ENCODE measurements at regions not wholly inside any gene's neighbourhood (a gene's known extent, or its start where the extent isn't known, plus 50 kb on each side); places are given as distances from the start of the nearest gene placed in this dataset.

GRCh38 chr15:69973880-69974279 is 123.8 kb downstream of the TLE3 start:
- Mint-ChIP-seq H3K4me3 (no peak overlapping the region), H3K9me3 (no peaks in the 10 kb centered on the region), H3K27me3 (peaks cover 16% of the 10 kb centered on the region), H3K27ac (no peak overlapping the region), H3K4me1 (ENCODE audit: low read depth) (no peaks in the 10 kb centered on the region), H3K36me3 (ENCODE audit: low read depth) (no peaks in the 10 kb centered on the region)
- intact Hi-C loops (cut with micrococcal nuclease): no loop called here

- Mint-ChIP-seq H3K4me3 (no peak overlapping the region), H3K27me3 (peaks cover 16% of the 10 kb centered on the region)
- intact Hi-C loops (cut with micrococcal nuclease): no loop called here
Measured at GRCh38 chr15:69974321-69974720, 123.4 kb downstream of the TLE3 start.

GRCh38 chr15:69976366-69976994 is 121.2 kb downstream of the TLE3 start:
- intact Hi-C loops (cut with micrococcal nuclease): no loop called here
- Mint-ChIP-seq H3K27me3 (peaks cover 16% of the 10 kb centered on the region), H3K4me3 (no peak overlapping the region), H3K9me3 (no peaks in the 10 kb centered on the region), H3K27ac (no peak overlapping the region), H3K4me1 (ENCODE audit: low read depth) (peaks cover 5% of the 10 kb centered on the region), H3K36me3 (ENCODE audit: low read depth) (no peaks in the 10 kb centered on the region)

More at GRCh38 chr15:69974321-69974720, 123.4 kb downstream of the TLE3 start:
- no peak overlapping the region for H3K27ac Mint-ChIP-seq
- H3K36me3 Mint-ChIP-seq (ENCODE audit: low read depth): no peaks in the 10 kb centered on the region
- H3K9me3 Mint-ChIP-seq: no peaks in the 10 kb centered on the region
- H3K4me1 Mint-ChIP-seq (ENCODE audit: low read depth): peaks cover 4% of the 10 kb centered on the region

- Mint-ChIP-seq H3K27ac (no peak overlapping the region), H3K27me3 (peaks cover 22% of the 10 kb centered on the region), H3K4me3 (no peak overlapping the region), H3K36me3 (ENCODE audit: low read depth) (no peaks in the 10 kb centered on the region), H3K9me3 (no peaks in the 10 kb centered on the region), H3K4me1 (ENCODE audit: low read depth) (peaks cover 5% of the 10 kb centered on the region)
- intact Hi-C loops (cut with micrococcal nuclease): no loop called here
Measured at GRCh38 chr15:69978603-69979002, 119.1 kb downstream of the TLE3 start.

GRCh38 chr15:69979262-69979661 is 118.5 kb downstream of the TLE3 start:
- Mint-ChIP-seq H3K27ac (no peak overlapping the region), H3K4me1 (ENCODE audit: low read depth) (peaks cover 5% of the 10 kb centered on the region), H3K27me3 (peaks cover 19% of the 10 kb centered on the region), H3K36me3 (ENCODE audit: low read depth) (no peaks in the 10 kb centered on the region), H3K4me3 (no peak overlapping the region), H3K9me3 (no peaks in the 10 kb centered on the region)
- intact Hi-C loops (cut with micrococcal nuclease): no loop called here

- intact Hi-C loops (cut with micrococcal nuclease): no loop called here
- Mint-ChIP-seq H3K9me3 (no peaks in the 10 kb centered on the region), H3K4me3 (no peak overlapping the region)
Measured at GRCh38 chr15:69979783-69980182, 117.9 kb downstream of the TLE3 start.

GRCh38 chr15:69980341-69981059 is 117.2 kb downstream of the TLE3 start:
- intact Hi-C loops (cut with micrococcal nuclease): no loop called here
- H3K27ac Mint-ChIP-seq: no peak overlapping the region
- H3K4me3 Mint-ChIP-seq: no peak overlapping the region
- peaks cover 18% of the 10 kb centered on the region for H3K27me3 Mint-ChIP-seq
- H3K9me3 Mint-ChIP-seq: no peaks in the 10 kb centered on the region
- no peaks in the 10 kb centered on the region for H3K36me3 Mint-ChIP-seq (ENCODE audit: low read depth)
- peaks cover 5% of the 10 kb centered on the region for H3K4me1 Mint-ChIP-seq (ENCODE audit: low read depth)

More at GRCh38 chr15:69979783-69980182, 117.9 kb downstream of the TLE3 start:
- peaks cover 20% of the 10 kb centered on the region for H3K27me3 Mint-ChIP-seq
- H3K27ac Mint-ChIP-seq: no peak overlapping the region
- H3K36me3 Mint-ChIP-seq (ENCODE audit: low read depth): no peaks in the 10 kb centered on the region
- H3K4me1 Mint-ChIP-seq (ENCODE audit: low read depth): peaks cover 5% of the 10 kb centered on the region

- Mint-ChIP-seq H3K27ac (no peak overlapping the region), H3K36me3 (ENCODE audit: low read depth) (no peaks in the 10 kb centered on the region), H3K27me3 (peaks cover 18% of the 10 kb centered on the region), H3K4me1 (ENCODE audit: low read depth) (peaks cover 5% of the 10 kb centered on the region), H3K4me3 (no peak overlapping the region), H3K9me3 (no peaks in the 10 kb centered on the region)
- intact Hi-C loops (cut with micrococcal nuclease): no loop called here
Measured at GRCh38 chr15:69982037-69982436, 115.7 kb downstream of the TLE3 start.

GRCh38 chr15:69983696-69984265 is 113.9 kb downstream of the TLE3 start:
- no peaks in the 10 kb centered on the region for H3K9me3 Mint-ChIP-seq
- H3K4me3 Mint-ChIP-seq: no peak overlapping the region
- peaks cover 22% of the 10 kb centered on the region for H3K27me3 Mint-ChIP-seq
- peaks cover 5% of the 10 kb centered on the region for H3K4me1 Mint-ChIP-seq (ENCODE audit: low read depth)
- intact Hi-C loops (cut with micrococcal nuclease): no loop called here
- no peaks in the 10 kb centered on the region for H3K36me3 Mint-ChIP-seq (ENCODE audit: low read depth)
- no peak overlapping the region for H3K27ac Mint-ChIP-seq

GRCh38 chr15:69987492-69988489 is 109.9 kb downstream of the TLE3 start:
- Mint-ChIP-seq H3K27ac (no peak overlapping the region), H3K4me1 (ENCODE audit: low read depth) (no peaks in the 10 kb centered on the region)

GRCh38 chr15:69988541-69989225 is 109.0 kb downstream of the TLE3 start:
- H3K4me1 Mint-ChIP-seq (ENCODE audit: low read depth): peaks cover 3% of the 10 kb centered on the region
- H3K9me3 Mint-ChIP-seq: no peaks in the 10 kb centered on the region
- H3K4me3 Mint-ChIP-seq: no peak overlapping the region
- no peak overlapping the region for H3K27ac Mint-ChIP-seq
- intact Hi-C loops (cut with micrococcal nuclease): no loop called here
- peaks cover 19% of the 10 kb centered on the region for H3K27me3 Mint-ChIP-seq
- no peaks in the 10 kb centered on the region for H3K36me3 Mint-ChIP-seq (ENCODE audit: low read depth)

More at GRCh38 chr15:69987492-69988489, 109.9 kb downstream of the TLE3 start:
- Mint-ChIP-seq H3K27me3 (peaks cover 17% of the 10 kb centered on the region), H3K36me3 (ENCODE audit: low read depth) (no peaks in the 10 kb centered on the region), H3K4me3 (no peak overlapping the region), H3K9me3 (no peaks in the 10 kb centered on the region)
- intact Hi-C loops (cut with micrococcal nuclease): no loop called here

GRCh38 chr15:69990566-69991421 is 106.9 kb downstream of the TLE3 start:
- intact Hi-C loops (cut with micrococcal nuclease): no loop called here
- H3K36me3 Mint-ChIP-seq (ENCODE audit: low read depth): no peaks in the 10 kb centered on the region
- peaks cover 15% of the 10 kb centered on the region for H3K27me3 Mint-ChIP-seq
- no peaks in the 10 kb centered on the region for H3K9me3 Mint-ChIP-seq
- H3K27ac Mint-ChIP-seq: no peak overlapping the region
- no peak overlapping the region for H3K4me3 Mint-ChIP-seq
- peaks cover 7% of the 10 kb centered on the region for H3K4me1 Mint-ChIP-seq (ENCODE audit: low read depth)

Data from dendritic cell treated with granulocyte-macrophage colony-stimulating factor and Interleukin-4, amounts not matched to agents 40 ng/mL and 50 ng/mL, for 4 days (primary cell).